SK-N-SH treated with all-trans-retinoic acid at 6 μM for 48 hours (cell line): ENCODE measurements at regions not wholly inside any gene's neighbourhood (a gene's known extent, or its start where the extent isn't known, plus 50 kb on each side); places are given as distances from the start of the nearest gene placed in this dataset.

Experiments
- BACH2 ChIP-seq: fragments of 250-450 bp; sonication (Bioruptor Pico); IDR thresholded peaks from 2 replicates; pipeline ENCODE4 v1.9.0; 2021; ENCODE audit warnings: mild to moderate bottlenecking, borderline replicate concordance
- GLIS3 ChIP-seq: fragments of 250-450 bp; sonication (Bioruptor Pico); IDR thresholded peaks from 2 replicates; pipeline ENCODE4 v1.5.0; 2020; ENCODE audit warnings: mild to moderate bottlenecking, moderate library complexity
- ISL1 ChIP-seq: fragments of 250-450 bp; sonication (Bioruptor Pico); IDR thresholded peaks from 2 replicates; pipeline ENCODE4 v2.1.2; 2022; ENCODE audit warnings: mild to moderate bottlenecking, moderate library complexity
- POU6F1 ChIP-seq: fragments of 250-450 bp; sonication (Bioruptor Pico); IDR thresholded peaks from 2 replicates; pipeline ENCODE4 v1.8.0; 2021; ENCODE audit warnings: low read depth, mild to moderate bottlenecking, moderate library complexity, borderline replicate concordance
- TCF4 ChIP-seq: fragments of 250-450 bp; sonication (Bioruptor Pico); IDR thresholded peaks from 2 replicates; pipeline ENCODE4 v1.8.0; 2021; ENCODE audit warnings: mild to moderate bottlenecking, moderate library complexity, borderline replicate concordance
- TOX ChIP-seq: fragments of 250-450 bp; sonication (Bioruptor Pico); IDR thresholded peaks from 2 replicates; pipeline ENCODE4 v1.8.0; 2021; ENCODE audit warnings: mild to moderate bottlenecking, moderate library complexity, borderline replicate concordance
- ZNF565 ChIP-seq: fragments of 450-650 bp; formaldehyde crosslinking; conservative IDR thresholded peaks from 2 replicates; pipeline ENCODE4 v1.5.0; 2020; ENCODE audit warnings: low read depth, mild to moderate bottlenecking, moderate library complexity
- ZNF70 ChIP-seq: fragments of 450-650 bp; formaldehyde crosslinking; IDR thresholded peaks from 2 replicates; pipeline ENCODE4 v1.5.0; 2020; ENCODE audit warnings: mild to moderate bottlenecking, moderate library complexity
- TF ChIP-seq, protein P1 (sequence below): fragments of 250-450 bp; sonication (Bioruptor Pico); IDR thresholded peaks from 2 replicates; pipeline ENCODE4 v1.8.0; 2020; ENCODE audit warnings: mild to moderate bottlenecking, moderate library complexity, borderline replicate concordance

DNA sequence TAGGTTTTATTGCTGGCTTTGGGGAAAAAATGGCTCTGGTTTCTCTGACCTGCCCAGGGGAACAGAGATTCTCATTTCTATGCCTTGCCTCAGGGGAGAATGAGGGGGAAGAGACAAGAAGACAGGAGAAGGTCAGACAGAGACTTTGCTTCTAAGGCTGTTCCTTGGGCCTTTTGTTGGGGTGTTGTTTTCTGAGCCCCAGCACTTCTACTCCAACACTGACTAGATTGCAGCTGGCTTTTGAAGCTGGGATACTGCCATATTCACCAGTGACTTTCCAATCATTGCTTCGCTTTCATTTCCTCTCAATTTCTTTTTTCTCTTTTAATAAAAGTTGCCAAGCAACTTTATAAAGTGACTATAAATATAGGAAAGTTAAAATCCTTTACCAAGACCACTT lies 143.2 kb upstream of the ARHGEF26 start:
- TF ChIP-seq, protein P1, sequence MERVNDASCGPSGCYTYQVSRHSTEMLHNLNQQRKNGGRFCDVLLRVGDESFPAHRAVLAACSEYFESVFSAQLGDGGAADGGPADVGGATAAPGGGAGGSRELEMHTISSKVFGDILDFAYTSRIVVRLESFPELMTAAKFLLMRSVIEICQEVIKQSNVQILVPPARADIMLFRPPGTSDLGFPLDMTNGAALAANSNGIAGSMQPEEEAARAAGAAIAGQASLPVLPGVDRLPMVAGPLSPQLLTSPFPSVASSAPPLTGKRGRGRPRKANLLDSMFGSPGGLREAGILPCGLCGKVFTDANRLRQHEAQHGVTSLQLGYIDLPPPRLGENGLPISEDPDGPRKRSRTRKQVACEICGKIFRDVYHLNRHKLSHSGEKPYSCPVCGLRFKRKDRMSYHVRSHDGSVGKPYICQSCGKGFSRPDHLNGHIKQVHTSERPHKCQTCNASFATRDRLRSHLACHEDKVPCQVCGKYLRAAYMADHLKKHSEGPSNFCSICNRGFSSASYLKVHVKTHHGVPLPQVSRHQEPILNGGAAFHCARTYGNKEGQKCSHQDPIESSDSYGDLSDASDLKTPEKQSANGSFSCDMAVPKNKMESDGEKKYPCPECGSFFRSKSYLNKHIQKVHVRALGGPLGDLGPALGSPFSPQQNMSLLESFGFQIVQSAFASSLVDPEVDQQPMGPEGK, result no peak
- TF ChIP-seq GLIS3 (no peak), TOX (CRISPR knock-in tag) (no peak), ZNF565 (CRISPR knock-in tag) (no peak), POU6F1 (CRISPR knock-in tag) (no peak), BACH2 (CRISPR knock-in tag) (no peak), ZNF70 (CRISPR knock-in tag) (no peak), ISL1 (no peak), TCF4 (CRISPR knock-in tag) (no peak)
